Erythroblast (primary cell): ENCODE measurements at regions not wholly inside any gene's neighbourhood (a gene's known extent, or its start where the extent isn't known, plus 50 kb on each side); places are given as distances from the start of the nearest gene placed in this dataset.

Experiments used
- DNase-seq, 2 experiments: peaks; one replicate each; lab custom pipeline; 2025; lab: John Stamatoyannopoulos, UW
- GATA1 ChIP-seq: IDR thresholded peaks from 2 replicates; pipeline ENCODE4 v1.6.1; 2011; ENCODE audit warnings: low read depth, mild to moderate bottlenecking, control low read depth, low read length, moderate library complexity
- POLR2A ChIP-seq: IDR thresholded peaks from 2 replicates; pipeline ENCODE4 v1.6.1; 2011; ENCODE audit warnings: mild to moderate bottlenecking, low read length

- no peak for DNase-seq
- TF ChIP-seq GATA1 (no peak), POLR2A (no peak)
Measured at GRCh38 chr12:42660968-42661937, 71.7 kb upstream of the PRICKLE1 start.

GRCh38 chr12:42660117-42660516 lies 70.6 kb upstream of the PRICKLE1 start:
- TF ChIP-seq GATA1, result no peak
- TF ChIP-seq POLR2A, result no peak

GRCh38 chr12:42652048-42652447 lies 62.5 kb upstream of the PRICKLE1 start:
- DNase-seq, result no peak
- TF ChIP-seq GATA1, result no peak
- TF ChIP-seq POLR2A, result no peak

More at GRCh38 chr12:42660117-42660516, 70.6 kb upstream of the PRICKLE1 start:
- DNase-seq, result no peak

- DNase-seq, result no peak
- no peak for TF ChIP-seq POLR2A
- TF ChIP-seq GATA1, result no peak
Measured at GRCh38 chr12:42648061-42648460, 58.5 kb upstream of the PRICKLE1 start.

DNA sequence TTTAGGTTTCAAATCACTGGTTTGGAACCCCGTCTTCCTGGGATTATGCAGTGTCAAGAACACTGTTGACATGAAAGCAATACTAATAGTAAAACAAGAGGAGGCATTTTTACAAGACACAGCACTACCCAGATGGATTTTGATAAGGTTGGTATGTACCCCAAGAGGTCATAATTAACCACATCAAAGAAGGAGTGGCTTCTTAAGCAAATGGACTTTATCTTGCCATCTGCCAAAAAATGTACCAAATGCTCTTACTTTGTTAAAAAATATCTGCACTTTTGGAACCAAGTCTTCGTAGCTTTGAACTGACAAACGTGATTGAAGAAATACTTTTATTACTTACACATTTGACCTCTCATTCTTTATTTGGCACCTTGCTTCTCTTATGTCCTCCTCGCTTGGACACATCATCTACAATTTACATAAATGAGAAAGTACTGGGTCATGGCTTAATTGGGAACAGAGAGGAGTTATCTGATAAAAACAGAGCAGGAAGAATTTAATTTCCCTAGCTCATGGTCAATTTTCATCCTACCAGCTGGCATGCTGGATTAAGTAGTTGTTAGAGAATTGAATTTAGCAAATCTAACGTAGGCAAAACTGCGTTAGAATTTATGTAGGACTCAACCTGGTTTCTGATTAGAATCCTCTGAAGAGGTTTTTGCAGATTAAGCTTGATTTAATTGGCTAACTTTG lies 54.5 kb upstream of the PRICKLE1 start:
- TF ChIP-seq POLR2A (no peak), GATA1 (no peak)
- no peak for DNase-seq

DNA sequence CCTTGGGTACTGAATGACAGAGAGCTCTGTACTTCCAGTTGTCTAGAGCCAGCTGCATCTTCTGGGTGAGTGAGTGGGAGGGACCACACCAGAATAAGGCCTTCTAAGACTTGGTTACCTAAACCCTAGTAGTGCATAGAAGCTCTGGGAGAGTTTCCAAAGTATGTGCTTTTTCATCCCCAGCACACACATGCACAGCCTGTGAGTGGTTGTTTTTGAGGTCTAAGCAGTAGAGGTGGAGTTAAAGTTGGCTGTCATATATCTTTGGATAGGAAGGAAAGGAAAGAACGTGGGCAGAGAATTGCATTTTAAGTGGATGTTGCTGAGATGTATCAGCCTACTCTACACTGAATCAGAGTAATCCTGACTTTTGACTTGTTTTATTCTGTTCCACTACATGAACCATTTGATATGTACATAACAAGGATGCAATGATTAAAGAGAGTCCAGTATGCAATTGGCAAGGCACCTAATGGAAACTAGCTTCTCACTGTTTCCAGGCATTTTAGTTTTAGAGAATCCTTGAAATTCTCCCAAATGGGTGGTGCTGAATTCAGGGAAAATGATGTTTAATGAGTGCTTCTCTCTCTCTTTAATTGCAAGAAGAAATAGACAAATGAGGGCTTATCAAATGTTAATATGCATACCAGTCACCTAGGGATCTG lies 51.8 kb upstream of the PRICKLE1 start:
- no peak for DNase-seq
- TF ChIP-seq POLR2A (no peak), GATA1 (no peak)

DNA sequence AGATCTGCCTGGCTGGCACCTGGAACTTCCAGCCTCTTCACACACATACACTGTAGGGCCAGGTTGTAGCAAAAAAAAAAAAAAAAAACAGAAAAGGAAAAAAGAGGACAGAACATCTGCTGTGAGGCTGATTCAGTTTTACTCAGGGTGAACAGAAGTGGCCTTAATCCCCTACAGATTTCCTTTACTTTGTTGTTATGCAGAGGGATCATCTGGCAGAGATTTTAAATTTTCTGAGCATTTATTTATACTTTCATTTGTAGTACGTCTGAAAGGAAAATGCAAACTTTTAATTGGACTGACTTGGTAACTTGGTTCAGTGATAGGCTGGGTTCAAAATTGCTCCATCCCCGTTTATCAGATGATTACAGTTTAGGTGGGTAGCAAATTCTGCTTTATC lies 50.8 kb upstream of the PRICKLE1 start:
- DNase-seq, result no peak
- no peak for TF ChIP-seq POLR2A
- no peak for TF ChIP-seq GATA1

GRCh38 chr12:42639556-42639955 lies 50.0 kb upstream of the PRICKLE1 start:
- TF ChIP-seq GATA1 (no peak), POLR2A (no peak)
- no peak for DNase-seq
